ENCODE measurements at regions not wholly inside any gene's neighbourhood (a gene's known extent, or its start where the extent isn't known, plus 50 kb on each side); places are given as distances from the start of the nearest gene placed in this dataset.

DNA sequence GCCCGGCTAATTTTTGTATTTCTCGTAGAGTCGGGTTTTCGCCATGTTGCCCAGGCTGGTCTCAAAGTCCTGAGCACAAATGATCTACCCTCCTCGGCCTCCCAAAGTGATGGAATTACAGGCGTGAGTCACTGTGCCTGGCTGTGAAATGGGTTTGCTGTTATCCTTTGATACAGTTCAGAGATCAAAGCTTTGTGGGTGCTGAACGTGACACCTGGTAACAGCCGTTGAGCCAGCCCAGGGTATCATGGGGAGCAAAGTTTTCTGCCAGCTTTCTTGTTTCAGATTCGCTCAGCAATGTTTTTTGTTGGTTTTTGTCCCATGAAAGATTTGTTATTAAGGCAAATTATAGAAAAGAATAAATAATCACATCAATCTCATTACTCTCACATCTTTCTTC, 68.9 kb upstream of the LPAR1 start:
- TF ChIP-seq PAX5 (IDR thresholded peaks at IDR 0.05; ENCODE audit: insufficient read depth, low read length, severe bottlenecking) (no peak), POLR2A (IDR thresholded peaks at IDR 0.05; ENCODE audit: low read depth, low read length) (no peak), TAF1 (IDR thresholded peaks at IDR 0.05; ENCODE audit: low read depth, low read length) (no peak)

Data from GM12891 (cell line).